K562 (cell line): ENCODE measurements at regions not wholly inside any gene's neighbourhood (a gene's known extent, or its start where the extent isn't known, plus 50 kb on each side); places are given as distances from the start of the nearest gene placed in this dataset.

Source experiments
- BRD9 ChIP-seq: fragments of 450-650 bp; IDR thresholded peaks from 2 replicates; pipeline ENCODE4 v1.6.1; 2018; ENCODE audit warnings: low read depth; ENCODE audit not compliant: partially characterized antibody
- CTCF ChIP-seq, 3 experiments: IDR thresholded peaks in 2 of 3; conservative IDR thresholded peaks in 1 of 3; 2 replicates each; pipeline ENCODE4 v1.5.1; 2011 to 2012; ENCODE audit warnings: low read length in 3 of 3, mild to moderate bottlenecking in 3 of 3, control low read depth in 2 of 3, improper control_type of control experiment in 1 of 3, inconsistent platforms in 1 of 3, low read depth in 1 of 3, mixed read lengths in 1 of 3, moderate library complexity in 1 of 3; ENCODE audit not compliant: insufficient read depth in 2 of 3
- ELF2 ChIP-seq: fragments of 250-450 bp; sonication (Bioruptor Pico); IDR thresholded peaks from 2 replicates; pipeline ENCODE4 v1.5.0; 2021; ENCODE audit warnings: mild to moderate bottlenecking
- HNRNPLL ChIP-seq: fragments of 200-400 bp; formaldehyde crosslinking; IDR thresholded peaks from 2 replicates; pipeline ENCODE4 v1.6.1; 2017; ENCODE audit warnings: low read length, low read depth, mild to moderate bottlenecking; ENCODE audit not compliant: poor library complexity, severe bottlenecking
- IRF2 ChIP-seq: sonication (generic); formaldehyde crosslinking; IDR thresholded peaks from 2 replicates; pipeline ENCODE4 v1.8.1; 2022; ENCODE audit warnings: mild to moderate bottlenecking, missing genetic modification reagents
- NONO ChIP-seq, 2 experiments: fragments of 200-400 bp in 1 of 2; fragments of 450-650 bp in 1 of 2; formaldehyde crosslinking in 1 of 2; IDR thresholded peaks; 2 replicates each; pipeline ENCODE4 v1.6.1; 2017; ENCODE audit warnings: low read depth in 2 of 2, mild to moderate bottlenecking in 2 of 2, moderate library complexity in 2 of 2, low read length in 1 of 2
- NRF1 ChIP-seq, 2 experiments: fragments of 450-650 bp; IDR thresholded peaks in 1 of 2; conservative IDR thresholded peaks in 1 of 2; 2 replicates each; pipeline ENCODE4 v1.6.1; 2014; ENCODE audit warnings: mild to moderate bottlenecking in 2 of 2
- PCBP2 ChIP-seq: fragments of 200-400 bp; formaldehyde crosslinking; IDR thresholded peaks from 2 replicates; pipeline ENCODE4 v1.6.1; 2018; ENCODE audit warnings: low read length, low read depth, mild to moderate bottlenecking, moderate library complexity; ENCODE audit not compliant: poor library complexity, severe bottlenecking
- SREBF2 ChIP-seq: sonication (generic); formaldehyde crosslinking; IDR thresholded peaks from 2 replicates; pipeline ENCODE4 v1.4.0; 2020; ENCODE audit warnings: mild to moderate bottlenecking, missing genetic modification reagents
- ZNF140 ChIP-seq: fragments of 250-450 bp; sonication (Bioruptor Pico); IDR thresholded peaks from 2 replicates; pipeline ENCODE4 v1.8.0; 2021; ENCODE audit warnings: moderate library complexity, mild to moderate bottlenecking, inconsistent platforms
- ZNF232 ChIP-seq: sonication (generic); formaldehyde crosslinking; IDR thresholded peaks from 2 replicates; pipeline ENCODE4 v1.8.0; 2022; ENCODE audit warnings: mild to moderate bottlenecking, missing genetic modification reagents
- ZNF324 ChIP-seq: fragments of 250-450 bp; sonication (Bioruptor Pico); IDR thresholded peaks from 2 replicates; pipeline ENCODE4 v1.4.0; 2020; ENCODE audit warnings: mild to moderate bottlenecking

- TF ChIP-seq IRF2 (CRISPR knock-in tag) (no peak), PCBP2 (no peak), ZNF232 (no peak), NONO (IDR thresholded peaks at IDR 0.05; ENCODE audit: low read depth in 2 of 2, low read length in 1 of 2) (no peak), ZNF324 (CRISPR knock-in tag) (no peak), BRD9 (no peak), ZNF140 (CRISPR knock-in tag) (no peak), CTCF (IDR thresholded peaks at IDR 0.05 in 2 of 3, conservative IDR thresholded peaks at IDR 0.05 in 1 of 3; ENCODE audit: insufficient read depth in 2 of 3, low read depth in 1 of 3, low read length in 3 of 3) (no peak), NRF1 (conservative IDR thresholded peaks at IDR 0.05 in 1 of 2, IDR thresholded peaks at IDR 0.05 in 1 of 2) (no peak), ELF2 (CRISPR knock-in tag) (no peak), HNRNPLL (no peak), SREBF2 (no peak)
Observed at GRCh38 chr1:229759037-229759435, 133.0 kb downstream of the URB2 start.
